Right atrium auricular region (tissue), 2 donors: ENCODE measurements at regions not wholly inside any gene's neighbourhood (a gene's known extent, or its start where the extent isn't known, plus 50 kb on each side); places are given as distances from the start of the nearest gene placed in this dataset.

Experiments used
- DNase-seq: peaks from one replicate; pipeline ENCODE4 v3.0.0-alpha.2; 2019; ENCODE audit warnings: low spot score
- H3K27ac ChIP-seq, 2 donors: fragments of 200-600 bp; sonication (generic); 1 replicate in 1 of 2; 2 replicates in 1 of 2; pipeline ENCODE4 v1.5.1; 2016 to 2019
- H3K27me3 ChIP-seq, 2 donors: fragments of 200-600 bp; sonication (generic); one replicate each; pipeline versions ENCODE4 v1.5.1 to v1.6.0; 2017 to 2019
- H3K36me3 ChIP-seq: fragments of 200-600 bp; sonication (generic); one replicate; pipeline ENCODE4 v1.5.1; 2016
- H3K4me1 ChIP-seq, 2 donors: fragments of 200-600 bp; sonication (generic); one replicate each; pipeline versions ENCODE4 v1.5.1 to v1.6.0; 2017 to 2019
- H3K4me3 ChIP-seq, 2 donors: fragments of 200-600 bp; sonication (generic); 1 replicate in 1 of 2; 2 replicates in 1 of 2; pipeline ENCODE4 v1.5.1; 2017 to 2019; ENCODE audit warnings: mild to moderate bottlenecking in 1 of 2, moderate library complexity in 1 of 2
- H3K9me3 ChIP-seq, 2 donors: fragments of 200-600 bp; sonication (generic); one replicate each; pipeline ENCODE4 v1.5.1; 2019
- CTCF ChIP-seq, 2 donors: fragments of 200-600 bp; sonication (generic); IDR thresholded peaks; one replicate each; pipeline ENCODE4 v1.5.1; 2019; ENCODE audit warnings: antibody characterized with exemption in 2 of 2

- no peaks in the 10 kb centered on the region for H3K27me3 ChIP-seq
- DNase-seq, result no peak
Measured at GRCh38 chr6:91704531-91704930, 1117.7 kb upstream of the MAP3K7 start.

GRCh38 chr6:91697010-91697695 lies 1110.3 kb upstream of the MAP3K7 start:
- TF ChIP-seq CTCF (IDR thresholded peaks at IDR 0.05), result no peak
- DNase-seq, result no peak

More at GRCh38 chr6:91704531-91704930, 1117.7 kb upstream of the MAP3K7 start:
- TF ChIP-seq CTCF (IDR thresholded peaks at IDR 0.05), result no peak
- no peaks in the 10 kb centered on the region for H3K4me1 ChIP-seq
- H3K27ac ChIP-seq, result no peak overlapping the region
- no peaks in the 10 kb centered on the region for H3K36me3 ChIP-seq
- no peaks in the 10 kb centered on the region for H3K9me3 ChIP-seq
- no peak overlapping the region for H3K4me3 ChIP-seq

GRCh38 chr6:91695221-91695620 lies 1108.3 kb upstream of the MAP3K7 start:
- no peak for TF ChIP-seq CTCF (IDR thresholded peaks at IDR 0.05)
- DNase-seq, result no peak
- no peaks in the 10 kb centered on the region for H3K9me3 ChIP-seq
- H3K27me3 ChIP-seq, result no peaks in the 10 kb centered on the region
- H3K4me1 ChIP-seq, result no peaks in the 10 kb centered on the region
- no peak overlapping the region for H3K4me3 ChIP-seq
- no peaks in the 10 kb centered on the region for H3K36me3 ChIP-seq
- no peak overlapping the region for H3K27ac ChIP-seq

More at GRCh38 chr6:91697010-91697695, 1110.3 kb upstream of the MAP3K7 start:
- H3K4me1 ChIP-seq, result no peaks in the 10 kb centered on the region
- H3K27me3 ChIP-seq, result no peaks in the 10 kb centered on the region
- no peaks in the 10 kb centered on the region for H3K9me3 ChIP-seq
- no peak overlapping the region for H3K4me3 ChIP-seq
- no peaks in the 10 kb centered on the region for H3K36me3 ChIP-seq
- H3K27ac ChIP-seq, result no peak overlapping the region

- H3K36me3 ChIP-seq, result no peaks in the 10 kb centered on the region
- TF ChIP-seq CTCF (IDR thresholded peaks at IDR 0.05), result no peak
- DNase-seq, result no peak
Measured at GRCh38 chr6:91694016-91694654, 1107.3 kb upstream of the MAP3K7 start.

GRCh38 chr6:91691449-91691848 lies 1104.6 kb upstream of the MAP3K7 start:
- TF ChIP-seq CTCF (IDR thresholded peaks at IDR 0.05), result no peak

More at GRCh38 chr6:91694016-91694654, 1107.3 kb upstream of the MAP3K7 start:
- Histone ChIP-seq H3K27me3 (no peaks in the 10 kb centered on the region), H3K4me1 (no peaks in the 10 kb centered on the region), H3K4me3 (no peak overlapping the region), H3K27ac (no peak overlapping the region), H3K9me3 (no peaks in the 10 kb centered on the region)

More at GRCh38 chr6:91691449-91691848, 1104.6 kb upstream of the MAP3K7 start:
- Histone ChIP-seq H3K4me3 (no peak overlapping the region), H3K36me3 (no peaks in the 10 kb centered on the region), H3K9me3 (no peaks in the 10 kb centered on the region), H3K4me1 (no peaks in the 10 kb centered on the region), H3K27me3 (no peaks in the 10 kb centered on the region), H3K27ac (no peak overlapping the region)
- DNase-seq, result no peak
